ENCODE measurements at regions not wholly inside any gene's neighbourhood (a gene's known extent, or its start where the extent isn't known, plus 50 kb on each side); places are given as distances from the start of the nearest gene placed in this dataset.
"Not testable (repeated sequence)": the region's sequence is repeated elsewhere in the genome, so short reads cannot be mapped to it uniquely, and the experiment has no call there.

- TF ChIP-seq POLR2A (IDR thresholded peaks at IDR 0.05; ENCODE audit: extremely low read depth, insufficient read length) = no peak
- DNase-seq (ENCODE audit: low read depth) = no peak
- H3K4me3 ChIP-seq (ENCODE audit: low read depth, low read length) = no peak overlapping the region
These were observed 263.6 kb downstream of the LPIN1 start for GRCh38 chr2:12010059-12010458.

GRCh38 chr2:12010779-12011178, 264.3 kb downstream of the LPIN1 start:
- H3K4me3 ChIP-seq (ENCODE audit: low read depth, low read length) = no peak overlapping the region
- no peak for TF ChIP-seq CTCF (IDR thresholded peaks at IDR 0.05; ENCODE audit: low read depth, low read length)
- no peak for TF ChIP-seq POLR2A (IDR thresholded peaks at IDR 0.05; ENCODE audit: extremely low read depth, insufficient read length)
- TF ChIP-seq MYC (IDR thresholded peaks at IDR 0.05; ENCODE audit: low read depth, low read length) = no peak
- no peak for TF ChIP-seq MAX (IDR thresholded peaks at IDR 0.05; ENCODE audit: low read depth, low read length)
- no peak for DNase-seq (ENCODE audit: low read depth)

- no peak overlapping the region for H3K4me3 ChIP-seq (ENCODE audit: low read depth, low read length)
- TF ChIP-seq MAX (IDR thresholded peaks at IDR 0.05; ENCODE audit: low read depth, low read length) (no peak), CTCF (IDR thresholded peaks at IDR 0.05; ENCODE audit: low read depth, low read length) (no peak), POLR2A (IDR thresholded peaks at IDR 0.05; ENCODE audit: extremely low read depth, insufficient read length) (no peak)
- DNase-seq (ENCODE audit: low read depth) = no peak
These were observed 267.9 kb downstream of the LPIN1 start for GRCh38 chr2:12014088-12014960.

GRCh38 chr2:12017499-12018157, 271.2 kb downstream of the LPIN1 start:
- TF ChIP-seq CTCF (IDR thresholded peaks at IDR 0.05; ENCODE audit: low read depth, low read length) = no peak
- TF ChIP-seq MYC (IDR thresholded peaks at IDR 0.05; ENCODE audit: low read depth, low read length) = no peak
- DNase-seq (ENCODE audit: low read depth) = no peak
- H3K4me3 ChIP-seq (ENCODE audit: low read depth, low read length) = no peak overlapping the region

GRCh38 chr2:12018726-12019125, 272.3 kb downstream of the LPIN1 start:
- H3K4me3 ChIP-seq (ENCODE audit: low read depth, low read length) = not testable (repeated sequence)
- peak; percentile 31 for DNase-seq (ENCODE audit: low read depth)

- no peak for DNase-seq (ENCODE audit: low read depth)
- TF ChIP-seq CTCF (IDR thresholded peaks at IDR 0.05; ENCODE audit: low read depth, low read length) (no peak), MAX (IDR thresholded peaks at IDR 0.05; ENCODE audit: low read depth, low read length) (no peak), MYC (IDR thresholded peaks at IDR 0.05; ENCODE audit: low read depth, low read length) (no peak), POLR2A (IDR thresholded peaks at IDR 0.05; ENCODE audit: extremely low read depth, insufficient read length) (no peak)
These were observed 274.5 kb downstream of the LPIN1 start for GRCh38 chr2:12020833-12021469.

GRCh38 chr2:12024197-12024907, 277.9 kb downstream of the LPIN1 start:
- not testable (repeated sequence) for H3K4me3 ChIP-seq (ENCODE audit: low read depth, low read length); DNase-seq (ENCODE audit: low read depth)

More at GRCh38 chr2:12020833-12021469, 274.5 kb downstream of the LPIN1 start:
- no peak overlapping the region for H3K4me3 ChIP-seq (ENCODE audit: low read depth, low read length)
